GM12878 (cell line): ENCODE measurements at regions not wholly inside any gene's neighbourhood (a gene's known extent, or its start where the extent isn't known, plus 50 kb on each side); places are given as distances from the start of the nearest gene placed in this dataset.

Experiments
- BCL11A ChIP-seq: IDR thresholded peaks from 2 replicates; pipeline ENCODE4 v1.6.1; 2011; ENCODE audit warnings: low read depth, low read length
- CHD4 ChIP-seq: fragments of 200-600 bp; sonication (generic); IDR thresholded peaks from 2 replicates; pipeline ENCODE4 v1.6.1; 2016; ENCODE audit warnings: mild to moderate bottlenecking
- DPF2 ChIP-seq: fragments of 450-650 bp; IDR thresholded peaks from 2 replicates; pipeline ENCODE4 v1.6.1; 2017; ENCODE audit warnings: mild to moderate bottlenecking
- EED ChIP-seq: sonication (generic); IDR thresholded peaks from 2 replicates; pipeline ENCODE4 v1.6.1; 2016; ENCODE audit warnings: antibody characterized with exemption, low read depth
- EP300 ChIP-seq, 2 experiments: fragments of 150-350 bp in 1 of 2; IDR thresholded peaks; 2 replicates each; pipeline ENCODE4 v1.6.1; 2011 to 2012; ENCODE audit warnings: low read depth in 2 of 2, low read length in 2 of 2, borderline replicate concordance in 1 of 2, improper control_type of control experiment in 1 of 2, inconsistent platforms in 1 of 2; ENCODE audit not compliant: control insufficient read depth in 1 of 2
- IRF5 ChIP-seq: fragments of 450-650 bp; IDR thresholded peaks from 2 replicates; pipeline ENCODE4 v1.6.1; 2017; ENCODE audit warnings: borderline replicate concordance
- MEF2A ChIP-seq: IDR thresholded peaks from 2 replicates; pipeline ENCODE4 v1.6.1; 2011; ENCODE audit warnings: low read depth, mild to moderate bottlenecking, low read length, moderate library complexity; ENCODE audit not compliant: insufficient read depth
- MTA3 ChIP-seq: IDR thresholded peaks from 2 replicates; pipeline ENCODE4 v1.6.1; 2012; ENCODE audit warnings: low read length, inconsistent platforms, borderline replicate concordance
- NFIC ChIP-seq: IDR thresholded peaks from 2 replicates; pipeline ENCODE4 v1.6.1; 2012; ENCODE audit warnings: low read depth, mild to moderate bottlenecking, inconsistent platforms, low read length, moderate library complexity
- RAD51 ChIP-seq: fragments of 450-650 bp; IDR thresholded peaks from 2 replicates; pipeline ENCODE4 v1.6.1; 2016; ENCODE audit warnings: moderate library complexity, mild to moderate bottlenecking, inconsistent platforms
- SPI1 ChIP-seq: IDR thresholded peaks from 2 replicates; pipeline ENCODE4 v1.6.1; 2011; ENCODE audit warnings: low read depth, mild to moderate bottlenecking, low read length, moderate library complexity, borderline replicate concordance; ENCODE audit not compliant: insufficient read depth
- SUZ12 ChIP-seq: fragments of 200-600 bp; sonication (generic); IDR thresholded peaks from one replicate; pipeline ENCODE4 v1.6.1; 2018; ENCODE audit warnings: antibody characterized with exemption, mild to moderate bottlenecking; ENCODE audit not compliant: unreplicated experiment
- YY1 ChIP-seq: IDR thresholded peaks from 2 replicates; pipeline ENCODE4 v1.6.1; 2011; ENCODE audit warnings: low read depth, mild to moderate bottlenecking, low read length
- TF ChIP-seq, protein P1 (sequence below): fragments of 450-650 bp; IDR thresholded peaks from 2 replicates; pipeline ENCODE4 v1.6.1; 2017; ENCODE audit warnings: mild to moderate bottlenecking, moderate library complexity
- TF ChIP-seq, protein P2 (sequence below): IDR thresholded peaks from 2 replicates; pipeline ENCODE4 v1.6.1; 2012; ENCODE audit warnings: low read length, inconsistent platforms

GRCh38 chr12:92049403-92049802 is 96.2 kb downstream of the BTG1 start (continued):
- TF ChIP-seq CHD4 (no peak), MEF2A (0 out of 2 replicates have a peak, but pooled peaks have one; percentile 42), EED (peak; percentile 92), RAD51 (no peak), EP300 (IDR thresholded peaks at IDR 0.05; ENCODE audit: borderline replicate concordance in 1 of 2, control insufficient read depth in 1 of 2, low read depth in 2 of 2, low read length in 2 of 2) (peak in 1 of 2 experiments; percentile 33; a peak in 1 of 4 replicates), DPF2 (peak; percentile 53), IRF5 (no peak), MTA3 (no peak), SUZ12 (no peak), BCL11A (peak; percentile 47; the same call in 1 of the 2 replicates), SPI1 (peak; percentile 90), NFIC (peak; percentile 78; the same call in 1 of the 2 replicates), YY1 (peak; percentile 84)
- TF ChIP-seq, protein P1, sequence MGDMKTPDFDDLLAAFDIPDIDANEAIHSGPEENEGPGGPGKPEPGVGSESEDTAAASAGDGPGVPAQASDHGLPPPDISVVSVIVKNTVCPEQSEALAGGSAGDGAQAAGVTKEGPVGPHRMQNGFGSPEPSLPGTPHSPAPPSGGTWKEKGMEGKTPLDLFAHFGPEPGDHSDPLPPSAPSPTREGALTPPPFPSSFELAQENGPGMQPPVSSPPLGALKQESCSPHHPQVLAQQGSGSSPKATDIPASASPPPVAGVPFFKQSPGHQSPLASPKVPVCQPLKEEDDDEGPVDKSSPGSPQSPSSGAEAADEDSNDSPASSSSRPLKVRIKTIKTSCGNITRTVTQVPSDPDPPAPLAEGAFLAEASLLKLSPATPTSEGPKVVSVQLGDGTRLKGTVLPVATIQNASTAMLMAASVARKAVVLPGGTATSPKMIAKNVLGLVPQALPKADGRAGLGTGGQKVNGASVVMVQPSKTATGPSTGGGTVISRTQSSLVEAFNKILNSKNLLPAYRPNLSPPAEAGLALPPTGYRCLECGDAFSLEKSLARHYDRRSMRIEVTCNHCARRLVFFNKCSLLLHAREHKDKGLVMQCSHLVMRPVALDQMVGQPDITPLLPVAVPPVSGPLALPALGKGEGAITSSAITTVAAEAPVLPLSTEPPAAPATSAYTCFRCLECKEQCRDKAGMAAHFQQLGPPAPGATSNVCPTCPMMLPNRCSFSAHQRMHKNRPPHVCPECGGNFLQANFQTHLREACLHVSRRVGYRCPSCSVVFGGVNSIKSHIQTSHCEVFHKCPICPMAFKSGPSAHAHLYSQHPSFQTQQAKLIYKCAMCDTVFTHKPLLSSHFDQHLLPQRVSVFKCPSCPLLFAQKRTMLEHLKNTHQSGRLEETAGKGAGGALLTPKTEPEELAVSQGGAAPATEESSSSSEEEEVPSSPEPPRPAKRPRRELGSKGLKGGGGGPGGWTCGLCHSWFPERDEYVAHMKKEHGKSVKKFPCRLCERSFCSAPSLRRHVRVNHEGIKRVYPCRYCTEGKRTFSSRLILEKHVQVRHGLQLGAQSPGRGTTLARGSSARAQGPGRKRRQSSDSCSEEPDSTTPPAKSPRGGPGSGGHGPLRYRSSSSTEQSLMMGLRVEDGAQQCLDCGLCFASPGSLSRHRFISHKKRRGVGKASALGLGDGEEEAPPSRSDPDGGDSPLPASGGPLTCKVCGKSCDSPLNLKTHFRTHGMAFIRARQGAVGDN = peak; percentile 75; the same call in 1 of the 2 replicates
- TF ChIP-seq, protein P2, sequence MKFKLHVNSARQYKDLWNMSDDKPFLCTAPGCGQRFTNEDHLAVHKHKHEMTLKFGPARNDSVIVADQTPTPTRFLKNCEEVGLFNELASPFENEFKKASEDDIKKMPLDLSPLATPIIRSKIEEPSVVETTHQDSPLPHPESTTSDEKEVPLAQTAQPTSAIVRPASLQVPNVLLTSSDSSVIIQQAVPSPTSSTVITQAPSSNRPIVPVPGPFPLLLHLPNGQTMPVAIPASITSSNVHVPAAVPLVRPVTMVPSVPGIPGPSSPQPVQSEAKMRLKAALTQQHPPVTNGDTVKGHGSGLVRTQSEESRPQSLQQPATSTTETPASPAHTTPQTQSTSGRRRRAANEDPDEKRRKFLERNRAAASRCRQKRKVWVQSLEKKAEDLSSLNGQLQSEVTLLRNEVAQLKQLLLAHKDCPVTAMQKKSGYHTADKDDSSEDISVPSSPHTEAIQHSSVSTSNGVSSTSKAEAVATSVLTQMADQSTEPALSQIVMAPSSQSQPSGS = peak; percentile 51; the same call in 1 of the 2 replicates
